Activated CD8-positive, alpha-beta T cell treated with anti-CD3 and anti-CD28 coated beads for 36 hours (primary cell): ENCODE measurements at regions not wholly inside any gene's neighbourhood (a gene's known extent, or its start where the extent isn't known, plus 50 kb on each side); places are given as distances from the start of the nearest gene placed in this dataset.

Experiments used
- ATAC-seq: fragments of 200-7000 bp; cut with Tn5 transposase; one replicate; pipeline ENCODE4 v1.10.0; 2021; ENCODE audit warnings: mild to moderate bottlenecking, moderate library complexity
- CTCF ChIA-PET: fragments of 350-600 bp; sonication (Branson Sonifier 250); formaldehyde crosslinking; loops from one replicate; lab custom pipeline; 2021; ENCODE audit warnings: antibody characterized with exemption; lab: Charles Lee
- POLR2A ChIA-PET: fragments of 350-600 bp; sonication (Branson Sonifier 250); formaldehyde crosslinking; loops from one replicate; lab custom pipeline; 2021; ENCODE audit warnings: antibody characterized with exemption; lab: Charles Lee
- DNase-seq: peaks from one replicate; pipeline ENCODE4 v3.0.0-alpha.2; 2020
- H3K27ac Mint-ChIP-seq: one replicate; pipeline ENCODE4 v1.8.0; 2021; ENCODE audit warnings: mild to moderate bottlenecking, mixed read lengths
- H3K27me3 Mint-ChIP-seq: one replicate; pipeline ENCODE4 v1.8.0; 2021; ENCODE audit warnings: mixed read lengths
- H3K36me3 Mint-ChIP-seq: one replicate; pipeline ENCODE4 v1.8.0; 2021; ENCODE audit warnings: low read depth, mixed read lengths
- H3K4me1 Mint-ChIP-seq: one replicate; pipeline ENCODE4 v1.8.0; 2021; ENCODE audit warnings: low read depth, mixed read lengths
- H3K4me3 Mint-ChIP-seq: one replicate; pipeline ENCODE4 v1.8.0; 2021; ENCODE audit warnings: mild to moderate bottlenecking, moderate library complexity, mixed read lengths
- H3K9me3 Mint-ChIP-seq: one replicate; pipeline ENCODE4 v1.8.0; 2021; ENCODE audit warnings: mixed read lengths
- intact Hi-C: fragments of 100-400 bp; cut with micrococcal nuclease; formaldehyde crosslinking; loops from one replicate; pipeline ENCODE4 v1.10.0; 2022
- TF ChIP-seq, protein P1 (sequence below): fragments of 200-600 bp; IDR thresholded peaks from one replicate; pipeline ENCODE4 v1.8.0; 2022; ENCODE audit warnings: antibody characterized with exemption, mild to moderate bottlenecking

DNA sequence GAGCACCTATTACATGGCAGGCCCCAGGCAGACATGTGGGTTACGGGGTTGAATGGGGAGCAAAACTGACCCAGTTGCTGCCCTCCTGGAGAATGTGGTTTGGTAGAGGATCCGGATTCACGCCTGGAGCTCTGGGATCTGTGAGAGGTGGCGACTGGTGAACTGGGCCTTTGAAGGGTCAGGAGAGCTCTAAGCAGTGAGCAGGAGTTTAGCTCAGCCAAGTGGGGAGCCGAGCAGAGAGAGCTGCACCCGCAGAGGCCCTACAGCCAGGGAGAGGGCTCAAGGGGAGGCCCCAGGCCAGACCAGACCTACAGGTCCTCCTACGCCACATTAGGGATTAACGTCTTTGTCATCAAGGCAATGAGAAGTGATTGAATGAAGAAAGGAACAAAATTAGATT lies 179.8 kb upstream of the TLE3 start:
- ChIA-PET POLR2A (no interaction called here), CTCF (no interaction called here)
- ATAC-seq (no peak), DNase-seq (no peak)
- no peaks in the 10 kb centered on the region for H3K9me3 Mint-ChIP-seq
- intact Hi-C loops: no loop called here
- no peak overlapping the region for H3K27ac Mint-ChIP-seq
- TF ChIP-seq, protein P1, sequence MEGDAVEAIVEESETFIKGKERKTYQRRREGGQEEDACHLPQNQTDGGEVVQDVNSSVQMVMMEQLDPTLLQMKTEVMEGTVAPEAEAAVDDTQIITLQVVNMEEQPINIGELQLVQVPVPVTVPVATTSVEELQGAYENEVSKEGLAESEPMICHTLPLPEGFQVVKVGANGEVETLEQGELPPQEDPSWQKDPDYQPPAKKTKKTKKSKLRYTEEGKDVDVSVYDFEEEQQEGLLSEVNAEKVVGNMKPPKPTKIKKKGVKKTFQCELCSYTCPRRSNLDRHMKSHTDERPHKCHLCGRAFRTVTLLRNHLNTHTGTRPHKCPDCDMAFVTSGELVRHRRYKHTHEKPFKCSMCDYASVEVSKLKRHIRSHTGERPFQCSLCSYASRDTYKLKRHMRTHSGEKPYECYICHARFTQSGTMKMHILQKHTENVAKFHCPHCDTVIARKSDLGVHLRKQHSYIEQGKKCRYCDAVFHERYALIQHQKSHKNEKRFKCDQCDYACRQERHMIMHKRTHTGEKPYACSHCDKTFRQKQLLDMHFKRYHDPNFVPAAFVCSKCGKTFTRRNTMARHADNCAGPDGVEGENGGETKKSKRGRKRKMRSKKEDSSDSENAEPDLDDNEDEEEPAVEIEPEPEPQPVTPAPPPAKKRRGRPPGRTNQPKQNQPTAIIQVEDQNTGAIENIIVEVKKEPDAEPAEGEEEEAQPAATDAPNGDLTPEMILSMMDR: no peak
- no peaks in the 10 kb centered on the region for H3K27me3 Mint-ChIP-seq
- H3K4me1 Mint-ChIP-seq: peaks cover 13% of the 10 kb centered on the region
- no peaks in the 10 kb centered on the region for H3K36me3 Mint-ChIP-seq
- H3K4me3 Mint-ChIP-seq: no peak overlapping the region

DNA sequence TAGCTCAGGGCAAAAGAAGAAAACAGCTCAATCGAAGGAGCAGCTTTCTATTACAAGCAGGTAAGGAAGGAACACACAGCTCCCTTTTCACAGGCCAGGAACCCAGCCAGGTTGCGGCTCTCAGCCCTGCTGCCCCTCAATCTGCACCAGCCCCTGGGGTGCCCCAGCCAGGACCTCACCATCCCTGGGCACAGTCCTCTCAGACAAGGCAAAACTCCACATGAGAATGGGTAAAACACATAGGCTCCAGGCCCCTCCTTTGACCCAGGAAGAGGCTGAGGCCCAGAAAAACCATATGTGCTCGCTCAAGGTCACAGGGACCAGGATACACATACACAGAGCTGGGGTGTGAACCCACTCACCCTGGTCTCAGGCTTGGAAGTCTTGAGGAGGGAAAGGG lies 178.7 kb upstream of the TLE3 start:
- Mint-ChIP-seq H3K27me3 (no peaks in the 10 kb centered on the region), H3K36me3 (no peaks in the 10 kb centered on the region), H3K4me3 (no peak overlapping the region), H3K9me3 (no peaks in the 10 kb centered on the region), H3K27ac (no peak overlapping the region), H3K4me1 (peaks cover 10% of the 10 kb centered on the region)
- DNase-seq: no peak
- TF ChIP-seq, protein P1: no peak
- intact Hi-C loops: no loop called here
- CTCF ChIA-PET: no interaction called here
- ATAC-seq: no peak
- POLR2A ChIA-PET: interaction anchor here (0.7 kb wide), 1 partner anchor 132 kb away, joined by 3 read pairs; no protein-coding TSS in a partner anchor

DNA sequence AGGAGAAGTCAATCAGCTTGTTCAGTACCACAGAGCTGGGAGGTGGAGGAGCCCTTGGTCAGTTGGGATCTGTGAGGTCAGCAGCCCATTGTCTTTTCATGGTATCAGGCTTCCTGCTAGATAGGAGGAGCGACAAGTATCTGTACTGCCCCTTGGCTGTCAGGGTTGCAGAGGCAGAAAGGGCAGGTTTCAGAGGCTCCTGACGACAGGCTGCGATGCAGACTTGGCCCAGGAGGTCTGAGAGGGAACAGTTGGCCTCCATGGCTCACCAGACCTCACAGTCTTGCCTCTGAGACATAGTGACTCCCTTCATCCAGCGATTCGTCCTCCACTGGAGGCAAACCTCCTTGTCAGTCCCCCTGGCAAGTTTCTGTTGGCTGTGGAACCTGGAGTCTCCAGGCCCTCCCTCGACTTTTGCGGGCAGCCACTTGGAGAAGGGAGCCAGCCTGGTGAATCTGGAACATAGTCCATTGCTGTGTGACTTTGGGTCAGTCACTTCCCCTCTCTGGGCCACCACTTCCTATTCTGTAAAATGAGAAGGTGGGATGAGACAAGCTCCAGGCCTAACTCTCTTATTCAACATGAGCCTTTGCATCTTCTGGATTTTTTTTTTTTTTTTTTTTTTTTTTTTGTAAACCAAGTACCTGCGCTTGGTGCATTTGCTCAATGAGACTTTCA lies 177.9 kb upstream of the TLE3 start:
- CTCF ChIA-PET: no interaction called here
- TF ChIP-seq, protein P1: no peak
- no peaks in the 10 kb centered on the region for H3K9me3 Mint-ChIP-seq
- H3K27ac Mint-ChIP-seq: no peak overlapping the region
- ATAC-seq (no peak), DNase-seq (no peak)
- POLR2A ChIA-PET: interaction anchor here (0.7 kb wide), 1 partner anchor 133 kb away, joined by 3 read pairs; no protein-coding TSS in a partner anchor
- no peaks in the 10 kb centered on the region for H3K27me3 Mint-ChIP-seq
- no peak overlapping the region for H3K4me3 Mint-ChIP-seq
- intact Hi-C loops: no loop called here
- no peaks in the 10 kb centered on the region for H3K36me3 Mint-ChIP-seq
- H3K4me1 Mint-ChIP-seq: peaks cover 9% of the 10 kb centered on the region

- ATAC-seq (no peak), DNase-seq (no peak)
- Mint-ChIP-seq H3K9me3 (no peaks in the 10 kb centered on the region), H3K27ac (no peak overlapping the region), H3K36me3 (no peaks in the 10 kb centered on the region), H3K27me3 (peaks cover under 1% of the 10 kb centered on the region), H3K4me3 (no peak overlapping the region), H3K4me1 (peaks cover 13% of the 10 kb centered on the region)
- TF ChIP-seq, protein P1: no peak
- CTCF ChIA-PET: interaction anchor here (1.2 kb wide), 1 partner anchor 26 kb away, joined by 4 read pairs; no protein-coding TSS in a partner anchor
- POLR2A ChIA-PET: interaction anchor here (0.7 to 1.2 kb wide), 2 partner anchors 10 to 177 kb away, joined by 3 to 4 read pairs; no protein-coding TSS in a partner anchor
- intact Hi-C loops: no loop called here
Observed at GRCh38 chr15:70274908-70275307, 177.2 kb upstream of the TLE3 start.

- DNase-seq: no peak
- CTCF ChIA-PET: interaction anchor here (0.8 to 1.2 kb wide), 2 partner anchors 23 to 26 kb away, joined by 3 to 4 read pairs; no protein-coding TSS in a partner anchor
- intact Hi-C loops: no loop called here
Observed at GRCh38 chr15:70274255-70274880, 176.7 kb upstream of the TLE3 start.

More at GRCh38 chr15:70274255-70274880, 176.7 kb upstream of the TLE3 start:
- TF ChIP-seq, protein P1: no peak
- POLR2A ChIA-PET: interaction anchor here (0.7 to 1.2 kb wide), 4 partner anchors 11 to 176 kb away, joined by 3 to 4 read pairs (median 3); no protein-coding TSS in a partner anchor
- no peak overlapping the region for H3K4me3 Mint-ChIP-seq
- H3K9me3 Mint-ChIP-seq: no peaks in the 10 kb centered on the region
- peaks cover 15% of the 10 kb centered on the region for H3K4me1 Mint-ChIP-seq
- no peaks in the 10 kb centered on the region for H3K36me3 Mint-ChIP-seq
- no peak for ATAC-seq
- H3K27me3 Mint-ChIP-seq: peaks cover 3% of the 10 kb centered on the region
- no peak overlapping the region for H3K27ac Mint-ChIP-seq
